Panc1 (cell line): ENCODE measurements at regions not wholly inside any gene's neighbourhood (a gene's known extent, or its start where the extent isn't known, plus 50 kb on each side); places are given as distances from the start of the nearest gene placed in this dataset.

ENCODE experiments used
- ATAC-seq: fragments of 200-7000 bp; cut with Tn5 transposase; 2 replicates; pipeline ENCODE4 v1.9.1; 2020; ENCODE audit warnings: mild to moderate bottlenecking, moderate library complexity
- BruUV-seq: library from RNA; stranded (reverse); fragments of 400-500 nt; replicated peaks from 2 replicates; lab custom pipeline; 2021; lab: Mats Ljungman, UMichigan
- CTCF ChIA-PET: fragments of 300-600 bp; sonication (Branson Sonifier 250); formaldehyde crosslinking; loops from one replicate; lab custom pipeline; 2022; ENCODE audit warnings: antibody characterized with exemption; lab: Charles Lee
- POLR2A ChIA-PET: fragments of 300-600 bp; sonication (Branson Sonifier 250); formaldehyde crosslinking; loops from one replicate; lab custom pipeline; 2022; ENCODE audit warnings: antibody characterized with exemption; lab: Charles Lee
- DNase-seq: peaks from one replicate; pipeline ENCODE4 v3.0.0-alpha.2; 2010; ENCODE audit warnings: low read depth, low spot score
- H3K27ac ChIP-seq: 2 replicates; pipeline ENCODE4 v1.5.1; 2011; ENCODE audit warnings: mild to moderate bottlenecking, low read length, inconsistent platforms
- H3K27me3 ChIP-seq: fragments of 200-500 bp; sonication (Bioruptor generic); 2 replicates; pipeline ENCODE4 v1.6.0; 2014; ENCODE audit warnings: low read length, inconsistent platforms; ENCODE audit not compliant: control insufficient read depth, insufficient read depth
- H3K36me3 ChIP-seq: fragments of 200-500 bp; sonication (Bioruptor generic); 2 replicates; pipeline ENCODE4 v1.5.1; 2014; ENCODE audit warnings: inconsistent platforms, mild to moderate bottlenecking, low read length, moderate library complexity; ENCODE audit not compliant: control insufficient read depth, insufficient read depth
- H3K4me1 ChIP-seq: 2 replicates; pipeline ENCODE4 v1.5.1; 2011; ENCODE audit warnings: inconsistent platforms, mild to moderate bottlenecking, low read length, moderate library complexity; ENCODE audit not compliant: control insufficient read depth, insufficient read depth
- H3K4me3 ChIP-seq, 2 experiments: 2 replicates each; pipeline ENCODE4 v1.5.1; 2011 to 2012; ENCODE audit warnings: low read depth in 2 of 2, low read length in 2 of 2, mild to moderate bottlenecking in 2 of 2, inconsistent platforms in 1 of 2, moderate library complexity in 1 of 2
- H3K9me3 ChIP-seq: fragments of 200-500 bp; sonication (Bioruptor generic); 2 replicates; pipeline ENCODE4 v1.5.1; 2014; ENCODE audit warnings: low read depth, mild to moderate bottlenecking, inconsistent platforms, low read length, moderate library complexity; ENCODE audit not compliant: control insufficient read depth, insufficient read depth
- POLR2AphosphoS5 ChIP-seq: IDR thresholded peaks from 2 replicates; pipeline ENCODE4 v1.6.1; 2012; ENCODE audit warnings: mild to moderate bottlenecking, low read depth, low read length, moderate library complexity
- REST ChIP-seq, 2 experiments: IDR thresholded peaks; 2 replicates each; pipeline ENCODE4 v1.6.1; 2011 to 2012; ENCODE audit warnings: low read depth in 2 of 2, control low read depth in 1 of 2, low read length in 1 of 2, mild to moderate bottlenecking in 1 of 2, moderate library complexity in 1 of 2; ENCODE audit not compliant: insufficient read depth in 1 of 2
- SIN3A ChIP-seq: IDR thresholded peaks from 2 replicates; pipeline ENCODE4 v1.6.1; 2012; ENCODE audit warnings: low read depth, mild to moderate bottlenecking, low read length, moderate library complexity, borderline replicate concordance; ENCODE audit not compliant: insufficient read depth
- TCF7L2 ChIP-seq: IDR thresholded peaks from 2 replicates; pipeline ENCODE4 v1.6.1; 2011; ENCODE audit warnings: mild to moderate bottlenecking, low read depth, low read length, inconsistent platforms
- in situ Hi-C: cut with HindIII; loops from 2 replicates; pipeline ENCODE4 v1.10.0; 2016; ENCODE audit warnings: low sequenced_read_pairs, low pct_unique_long_range_greater_than_20kb
- intact Hi-C: fragments of 100-400 bp; cut with micrococcal nuclease; formaldehyde crosslinking; loops from one replicate; pipeline ENCODE4 v1.10.0; 2022; ENCODE audit not compliant: unreplicated experiment
- TF ChIP-seq, protein P1 (sequence below): fragments of 450-650 bp; IDR thresholded peaks from 2 replicates; pipeline ENCODE4 v1.5.1; 2017; ENCODE audit warnings: mild to moderate bottlenecking

DNA sequence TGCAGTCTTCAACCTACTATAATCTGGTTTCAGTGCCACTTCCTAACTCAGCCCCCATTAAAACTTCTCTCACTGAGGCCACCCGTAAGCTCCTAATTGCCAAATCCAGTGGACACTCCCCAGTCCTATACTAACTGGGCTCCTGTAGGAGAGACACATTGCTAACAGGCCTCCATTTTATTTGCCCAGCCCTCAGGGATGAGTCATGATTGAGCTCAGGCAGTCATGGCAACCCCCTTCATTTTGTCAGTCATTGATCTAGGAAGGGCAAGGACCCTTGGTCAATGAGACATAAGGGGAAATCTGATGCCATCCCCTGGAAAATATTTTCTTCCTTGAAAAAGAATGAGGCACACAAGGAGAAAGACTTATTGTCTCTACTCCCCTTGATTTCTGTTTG lies 70.1 kb upstream of the HIF1A start:
- Histone ChIP-seq H3K4me1 (no peaks in the 10 kb centered on the region), H3K36me3 (no peaks in the 10 kb centered on the region), H3K27me3 (no peaks in the 10 kb centered on the region), H3K4me3 (no peak overlapping the region), H3K9me3 (no peaks in the 10 kb centered on the region), H3K27ac (no peak overlapping the region)
- BruUV-seq = no TSS peak
- intact Hi-C loops (no loop called here), in situ Hi-C loops (no loop called here)
- POLR2A ChIA-PET = no interaction called here
- ATAC-seq (no peak), DNase-seq (no peak)
- CTCF ChIA-PET = no interaction called here
- TF ChIP-seq, protein P1, sequence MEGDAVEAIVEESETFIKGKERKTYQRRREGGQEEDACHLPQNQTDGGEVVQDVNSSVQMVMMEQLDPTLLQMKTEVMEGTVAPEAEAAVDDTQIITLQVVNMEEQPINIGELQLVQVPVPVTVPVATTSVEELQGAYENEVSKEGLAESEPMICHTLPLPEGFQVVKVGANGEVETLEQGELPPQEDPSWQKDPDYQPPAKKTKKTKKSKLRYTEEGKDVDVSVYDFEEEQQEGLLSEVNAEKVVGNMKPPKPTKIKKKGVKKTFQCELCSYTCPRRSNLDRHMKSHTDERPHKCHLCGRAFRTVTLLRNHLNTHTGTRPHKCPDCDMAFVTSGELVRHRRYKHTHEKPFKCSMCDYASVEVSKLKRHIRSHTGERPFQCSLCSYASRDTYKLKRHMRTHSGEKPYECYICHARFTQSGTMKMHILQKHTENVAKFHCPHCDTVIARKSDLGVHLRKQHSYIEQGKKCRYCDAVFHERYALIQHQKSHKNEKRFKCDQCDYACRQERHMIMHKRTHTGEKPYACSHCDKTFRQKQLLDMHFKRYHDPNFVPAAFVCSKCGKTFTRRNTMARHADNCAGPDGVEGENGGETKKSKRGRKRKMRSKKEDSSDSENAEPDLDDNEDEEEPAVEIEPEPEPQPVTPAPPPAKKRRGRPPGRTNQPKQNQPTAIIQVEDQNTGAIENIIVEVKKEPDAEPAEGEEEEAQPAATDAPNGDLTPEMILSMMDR = no peak
- TF ChIP-seq TCF7L2 (no peak), REST (IDR thresholded peaks at IDR 0.05; ENCODE audit: insufficient read depth in 1 of 2, low read depth in 2 of 2, low read length in 1 of 2) (no peak), SIN3A (no peak), POLR2AphosphoS5 (no peak)

- no peak for ATAC-seq
- no TSS peak for BruUV-seq
- Histone ChIP-seq H3K4me1 (no peaks in the 10 kb centered on the region), H3K27ac (no peak overlapping the region), H3K9me3 (no peaks in the 10 kb centered on the region), H3K27me3 (no peaks in the 10 kb centered on the region; the same call in 1 of the 2 replicates), H3K4me3 (no peak overlapping the region), H3K36me3 (no peaks in the 10 kb centered on the region)
- ChIA-PET CTCF (no interaction called here), POLR2A (no interaction called here)
- in situ Hi-C loops = no loop called here
- TF ChIP-seq POLR2AphosphoS5 (no peak), REST (IDR thresholded peaks at IDR 0.05; ENCODE audit: insufficient read depth in 1 of 2, low read depth in 2 of 2, low read length in 1 of 2) (no peak), SIN3A (no peak)
- DNase-seq = no peak
- intact Hi-C loops = no loop called here
These were observed 67.7 kb upstream of the HIF1A start for GRCh38 chr14:61627612-61628011.
